Stimulated activated CD4-positive, alpha-beta T cell treated with anti-CD3 and anti-CD28 coated beads, Interleukin-12 subunit alpha, Interleukin-12 subunit beta, amount 100 ng/mL, for 4 hours (primary cell): ENCODE measurements at regions not wholly inside any gene's neighbourhood (a gene's known extent, or its start where the extent isn't known, plus 50 kb on each side); places are given as distances from the start of the nearest gene placed in this dataset.
"Not testable (repeated sequence)": the region's sequence is repeated elsewhere in the genome, so short reads cannot be mapped to it uniquely, and the experiment has no call there.

Source experiments
- DNase-seq: peaks from one replicate; pipeline ENCODE4 v3.0.0-alpha.2; 2020

GRCh38 chr9:39674437-39675210, 319.2 kb downstream of the SPATA31A1 start:
- not testable (repeated sequence) for DNase-seq

- not testable (repeated sequence) for DNase-seq
Observed at GRCh38 chr9:39675211-39675553, 319.7 kb downstream of the SPATA31A1 start.

GRCh38 chr9:39678534-39679263, 323.2 kb downstream of the SPATA31A1 start:
- DNase-seq = not testable (repeated sequence)

- DNase-seq = not testable (repeated sequence)
Observed at GRCh38 chr9:39680694-39681401, 325.4 kb downstream of the SPATA31A1 start.

DNA sequence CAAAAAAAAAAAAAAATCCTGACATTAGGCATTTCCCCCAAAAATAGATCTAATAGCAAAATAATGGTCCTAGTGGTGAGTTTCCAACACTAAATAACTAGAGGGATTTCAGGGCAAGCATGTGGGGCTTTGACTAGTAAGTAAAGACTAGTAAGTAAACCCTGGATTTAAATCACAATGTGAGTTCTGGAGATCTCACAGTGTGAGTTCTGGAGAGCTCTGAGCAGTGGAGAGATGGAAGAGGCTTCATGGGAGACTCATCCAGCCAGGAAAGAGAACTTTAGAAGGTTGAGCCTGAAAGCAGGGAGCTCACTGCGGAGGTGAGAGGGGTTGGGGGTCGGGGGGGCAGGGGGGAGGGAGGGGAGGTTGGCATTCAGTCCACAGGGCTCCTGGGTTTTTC, 373.4 kb downstream of the SPATA31A1 start:
- DNase-seq = not testable (repeated sequence)

DNA sequence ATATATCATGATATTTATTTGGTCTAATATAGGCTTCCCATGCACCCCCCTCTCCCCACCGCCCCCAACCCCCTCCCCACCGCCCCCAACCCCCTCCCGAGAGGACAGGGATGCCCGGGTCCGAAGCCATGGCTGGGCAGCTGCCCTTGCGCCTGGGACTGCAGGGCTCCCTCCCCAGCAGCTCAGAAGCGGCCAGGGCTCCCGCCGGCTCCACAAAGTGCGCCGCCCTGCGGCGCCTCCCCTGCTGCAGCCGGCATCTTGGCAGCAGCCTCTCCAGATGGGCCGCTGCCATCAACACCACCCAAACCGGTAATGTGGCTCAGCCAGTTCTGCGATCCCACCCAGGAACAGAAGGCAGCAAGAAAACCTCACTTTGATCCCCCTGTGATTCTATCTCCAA, 389.4 kb downstream of the SPATA31A1 start:
- not testable (repeated sequence) for DNase-seq

DNA sequence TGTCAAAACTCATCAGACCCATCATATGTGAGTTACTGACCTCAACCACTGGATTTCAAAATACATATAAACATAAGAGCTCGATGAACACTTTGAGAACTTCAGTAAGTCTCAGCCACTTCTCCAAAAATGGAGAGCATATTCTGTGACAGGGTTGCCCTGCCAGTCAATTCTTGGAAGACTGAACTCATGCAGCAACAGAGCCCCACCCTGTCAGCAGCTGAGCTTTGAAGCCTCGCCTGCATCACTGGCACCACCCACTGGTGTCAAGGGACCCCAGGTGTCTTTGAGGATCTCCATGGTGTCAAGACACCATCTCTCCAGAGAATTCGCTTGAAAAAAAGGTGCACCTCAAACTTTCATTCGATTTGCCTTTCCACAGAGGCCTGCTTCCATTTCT, 420.1 kb downstream of the SPATA31A1 start:
- DNase-seq = not testable (repeated sequence)

- peak; percentile 4 for DNase-seq
Observed at GRCh38 chr9:39791356-39791755, 435.9 kb downstream of the SPATA31A1 start.

- DNase-seq = not testable (repeated sequence)
Observed at GRCh38 chr9:39797935-39798334, 442.5 kb downstream of the SPATA31A1 start.

GRCh38 chr9:39799252-39799651, 443.8 kb downstream of the SPATA31A1 start:
- DNase-seq = not testable (repeated sequence)

GRCh38 chr9:39802561-39802960, 447.1 kb downstream of the SPATA31A1 start:
- not testable (repeated sequence) for DNase-seq

- peak; percentile 45 for DNase-seq
Observed at GRCh38 chr9:39809401-39810226, 454.1 kb downstream of the SPATA31A1 start.

GRCh38 chr9:39810401-39810800, 454.9 kb downstream of the SPATA31A1 start:
- not testable (repeated sequence) for DNase-seq

DNA sequence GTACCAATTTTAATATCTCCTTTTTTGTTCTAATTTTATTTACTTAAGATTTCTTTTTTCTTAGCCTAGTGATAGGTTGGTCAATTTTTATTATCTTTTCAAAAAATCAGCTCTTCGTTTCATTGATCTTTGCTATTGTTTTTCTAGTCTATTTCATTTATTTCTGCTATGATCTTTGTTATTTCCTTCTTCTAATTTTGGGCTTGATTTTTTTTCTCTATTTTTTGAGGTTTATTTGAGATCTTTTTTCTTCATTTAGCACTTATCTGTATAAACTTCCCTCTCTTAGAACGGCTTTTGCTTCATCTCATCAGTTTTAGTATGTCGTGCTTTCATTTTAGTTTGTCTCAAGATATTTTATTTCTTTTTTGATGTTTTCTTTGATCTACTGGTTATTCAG, 456.1 kb downstream of the SPATA31A1 start:
- DNase-seq = not testable (repeated sequence)

- DNase-seq = not testable (repeated sequence)
Observed at GRCh38 chr9:39828457-39828856, 473.0 kb downstream of the SPATA31A1 start.
